Thyroid gland (tissue), 4 donors: ENCODE measurements at regions not wholly inside any gene's neighbourhood (a gene's known extent, or its start where the extent isn't known, plus 50 kb on each side); places are given as distances from the start of the nearest gene placed in this dataset.
A peak's percentile ranks its signal among the peaks of the same experiment; 100 is the strongest.
"Not testable (repeated sequence)": the region's sequence is repeated elsewhere in the genome, so short reads cannot be mapped to it uniquely, and the experiment has no call there.

Experiments used
- DNase-seq, 2 donors: peaks; one replicate each; pipeline ENCODE4 v3.0.0-alpha.2; 2019
- H3K27ac ChIP-seq, 3 donors: fragments of 200-600 bp; sonication (generic); 1 replicate in 2 of 3; 2 replicates in 1 of 3; pipeline ENCODE4 v1.5.1; 2016 to 2019; ENCODE audit warnings: mild to moderate bottlenecking in 1 of 3, moderate library complexity in 1 of 3
- H3K27me3 ChIP-seq: fragments of 200-600 bp; sonication (generic); one replicate; pipeline ENCODE4 v1.5.1; 2019
- H3K36me3 ChIP-seq, 2 donors: fragments of 200-600 bp; sonication (generic); one replicate each; pipeline ENCODE4 v1.5.1; 2016 to 2019
- H3K4me1 ChIP-seq, 2 donors: fragments of 200-600 bp; sonication (generic); one replicate each; pipeline ENCODE4 v1.5.1; 2017 to 2019
- H3K4me3 ChIP-seq, 3 donors: fragments of 200-600 bp; sonication (generic); replicated peaks in 1 of 3; 1 replicate in 2 of 3; 2 replicates in 1 of 3; pipeline ENCODE4 v1.5.1; 2016; ENCODE audit warnings: mild to moderate bottlenecking in 1 of 3
- H3K9me3 ChIP-seq: fragments of 200-600 bp; sonication (generic); one replicate; pipeline ENCODE4 v1.5.1; 2017
- WGBS, 2 donors: methylation state at CpG; one replicate each; pipeline ENCODE4 v1.1.5; 2017; 5-methylcytosine and 5-hydroxymethylcytosine counted together
- intact Hi-C: fragments of 100-400 bp; cut with DNase I; formaldehyde crosslinking; loops from one replicate; pipeline ENCODE4 v1.15.1; 2023

- DNase-seq, intact Hi-C loops: not testable (repeated sequence)
- WGBS, 2 donors, result 81 to 90% methylated on average over 8 of the region's 8 CpGs
These were observed 70.9 kb upstream of the GOLGA6L4 start for GRCh38 chr15:84164423-84165292.

DNA sequence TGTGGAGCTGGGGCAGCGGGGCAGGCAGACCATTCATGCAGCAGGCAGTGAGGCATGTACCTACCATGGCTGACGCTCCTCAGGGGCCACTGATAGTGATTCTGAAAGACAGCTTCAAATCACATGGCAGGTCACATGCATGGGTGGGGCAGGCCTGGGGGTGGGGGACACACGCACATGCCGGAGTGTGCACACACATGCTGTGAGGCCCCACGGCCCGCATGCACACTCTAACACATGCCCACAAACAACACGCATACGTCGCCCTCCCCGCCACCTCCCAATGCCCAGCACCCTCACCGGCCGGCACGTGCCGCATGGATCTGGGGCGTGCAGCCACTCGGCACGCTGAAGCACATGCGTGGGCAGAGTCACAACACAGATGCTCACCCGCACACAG, 65.5 kb upstream of the GOLGA6L4 start:
- H3K27me3 ChIP-seq, H3K9me3 ChIP-seq, intact Hi-C loops, DNase-seq, H3K36me3 ChIP-seq, H3K27ac ChIP-seq, H3K4me1 ChIP-seq, H3K4me3 ChIP-seq: not testable (repeated sequence)
- no CpG with 5 or more reads among the region's 19 CpGs for WGBS, 2 donors

More at GRCh38 chr15:84164423-84165292, 70.9 kb upstream of the GOLGA6L4 start:
- not testable (repeated sequence) for H3K27ac ChIP-seq, H3K4me1 ChIP-seq, H3K27me3 ChIP-seq, H3K4me3 ChIP-seq, H3K9me3 ChIP-seq, H3K36me3 ChIP-seq

GRCh38 chr15:84173231-84173610, 62.4 kb upstream of the GOLGA6L4 start:
- intact Hi-C loops, H3K36me3 ChIP-seq, H3K4me3 ChIP-seq, H3K4me1 ChIP-seq, H3K27ac ChIP-seq, H3K27me3 ChIP-seq, H3K9me3 ChIP-seq: not testable (repeated sequence)
- no CpG with 5 or more reads among the region's 22 CpGs for WGBS, 2 donors
- DNase-seq, result peak in 1 of 2 donors; percentile 24
